GM23338 (cell line): ENCODE measurements at regions not wholly inside any gene's neighbourhood (a gene's known extent, or its start where the extent isn't known, plus 50 kb on each side); places are given as distances from the start of the nearest gene placed in this dataset.
"Not testable (repeated sequence)": the region's sequence is repeated elsewhere in the genome, so short reads cannot be mapped to it uniquely, and the experiment has no call there.

Experiments used
- CREB1 ChIP-seq: fragments of 250-450 bp; sonication (Bioruptor Pico); IDR thresholded peaks from 2 replicates; pipeline ENCODE4 v1.5.0; 2020; ENCODE audit warnings: low read depth, mild to moderate bottlenecking, moderate library complexity
- CTCF ChIP-seq, 2 experiments: fragments of 200-600 bp in 1 of 2; sonication (generic) in 1 of 2; conservative IDR thresholded peaks; 2 replicates each; pipeline versions ENCODE4 v1.5.1 to v1.6.1; 2016 to 2017; ENCODE audit warnings: antibody characterized with exemption in 2 of 2, low read depth in 2 of 2, mild to moderate bottlenecking in 2 of 2, moderate library complexity in 1 of 2
- ETS1 ChIP-seq: IDR thresholded peaks from 2 replicates; pipeline ENCODE4 v1.6.1; 2016; ENCODE audit warnings: antibody characterized with exemption
- EZH2 ChIP-seq: fragments of 200-600 bp; sonication (generic); IDR thresholded peaks from one replicate; pipeline ENCODE4 v1.8.0; 2017; ENCODE audit warnings: antibody characterized with exemption, mild to moderate bottlenecking, low read depth; ENCODE audit not compliant: unreplicated experiment
- POLR2AphosphoS5 ChIP-seq: IDR thresholded peaks from 2 replicates; pipeline ENCODE4 v1.6.1; 2016; ENCODE audit warnings: antibody characterized with exemption, low read depth
- REST ChIP-seq: IDR thresholded peaks from one replicate; pipeline ENCODE4 v1.6.1; 2018; ENCODE audit warnings: antibody characterized with exemption; ENCODE audit not compliant: unreplicated experiment

GRCh38 chr15:99816862-99817261 is 83.6 kb upstream of the LYSMD4 start:
- not testable (repeated sequence) for TF ChIP-seq CTCF (conservative IDR thresholded peaks at IDR 0.05; ENCODE audit: low read depth in 2 of 2); REST; EZH2; POLR2AphosphoS5; CREB1 (CRISPR knock-in tag); ETS1
